ENCODE measurements at regions not wholly inside any gene's neighbourhood (a gene's known extent, or its start where the extent isn't known, plus 50 kb on each side); places are given as distances from the start of the nearest gene placed in this dataset.
"Not testable (repeated sequence)": the region's sequence is repeated elsewhere in the genome, so short reads cannot be mapped to it uniquely, and the experiment has no call there.

DNA sequence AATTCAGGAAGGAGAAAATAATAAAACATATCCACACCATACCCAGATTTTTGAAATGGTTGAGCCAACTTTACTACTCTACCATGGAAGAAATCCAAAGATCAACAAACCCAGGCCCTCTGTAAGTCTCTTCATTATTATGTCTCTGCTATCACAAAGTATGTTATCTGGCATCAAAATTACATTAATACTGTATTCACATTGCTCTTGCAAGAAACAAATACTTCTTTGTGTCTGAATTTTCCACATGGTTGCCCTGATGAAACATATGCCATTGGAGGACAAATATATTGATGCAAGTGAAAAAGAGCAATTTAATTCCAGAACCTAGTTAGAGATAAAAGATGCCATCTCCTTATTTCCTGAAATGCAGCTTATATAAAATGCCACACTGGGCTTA, 204.0 kb downstream of the FZD1 start:
- DNase-seq = no peak

DNA sequence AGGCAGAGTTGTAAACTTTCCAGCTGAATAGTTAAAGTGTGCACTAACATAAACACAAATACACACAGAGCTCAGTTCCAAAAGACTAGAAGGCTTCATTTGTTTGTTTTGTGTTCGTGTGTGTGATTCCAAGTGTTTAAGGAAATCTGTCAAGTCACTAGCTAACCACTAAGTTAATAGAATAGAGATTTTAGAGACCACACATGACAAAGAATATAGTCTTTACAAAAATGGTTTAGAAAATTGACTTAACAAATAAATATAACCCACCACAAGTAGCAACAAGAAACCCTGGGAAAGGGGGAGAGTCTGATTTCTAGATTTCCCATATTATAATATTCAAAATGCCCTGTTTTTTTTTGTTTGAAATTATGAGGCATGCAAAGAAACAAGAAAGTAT, 209.4 kb downstream of the FZD1 start:
- DNase-seq = no peak

- DNase-seq = no peak
These were observed 209.8 kb downstream of the FZD1 start for GRCh38 chr7:91474074-91474473.

DNA sequence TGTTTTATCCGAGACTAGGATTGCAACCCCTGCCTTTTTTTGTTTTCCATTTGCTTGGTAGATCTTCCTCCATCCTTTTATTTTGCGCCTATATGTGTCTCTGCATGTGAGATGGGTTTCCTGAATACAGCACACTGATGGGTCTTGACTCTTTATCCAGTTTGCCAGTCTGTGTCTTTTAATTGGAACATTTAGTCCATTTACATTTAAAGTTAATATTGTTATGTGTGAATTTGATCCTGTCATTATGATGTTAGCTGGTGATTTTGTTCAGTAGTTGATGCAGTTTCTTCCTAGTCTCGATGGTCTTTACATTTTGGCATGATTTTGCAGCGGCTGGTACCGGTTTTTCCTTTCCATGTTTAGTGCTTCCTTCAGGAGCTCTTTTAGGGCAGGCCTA, 216.2 kb downstream of the FZD1 start:
- not testable (repeated sequence) for DNase-seq

- no peak for DNase-seq
These were observed 227.6 kb downstream of the FZD1 start for GRCh38 chr7:91491868-91492267.

GRCh38 chr7:91492317-91492716, 228.1 kb downstream of the FZD1 start:
- no peak for DNase-seq

DNA sequence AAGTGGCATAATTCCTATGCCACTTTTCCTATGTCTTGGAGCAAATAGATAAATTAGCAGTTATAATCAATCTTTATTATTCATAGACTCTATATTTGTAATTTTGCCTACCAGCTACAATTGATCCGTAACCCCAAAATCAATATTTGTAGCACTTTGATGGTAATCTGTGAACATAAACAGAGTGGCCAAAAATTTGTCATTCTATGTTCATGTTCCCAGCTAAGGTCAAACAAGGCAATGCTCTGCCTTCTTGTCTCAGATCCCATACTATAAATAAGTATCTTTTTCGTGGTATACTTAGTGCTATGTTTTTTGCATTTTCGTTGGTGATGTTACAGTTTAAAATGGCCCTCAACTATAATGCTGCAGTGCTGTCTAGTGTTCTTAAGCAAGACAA, 228.5 kb downstream of the FZD1 start:
- DNase-seq = no peak

- DNase-seq = no peak
These were observed 230.2 kb downstream of the FZD1 start for GRCh38 chr7:91494450-91494849.

- no peak for DNase-seq
These were observed 232.1 kb downstream of the FZD1 start for GRCh38 chr7:91496251-91496820.

DNA sequence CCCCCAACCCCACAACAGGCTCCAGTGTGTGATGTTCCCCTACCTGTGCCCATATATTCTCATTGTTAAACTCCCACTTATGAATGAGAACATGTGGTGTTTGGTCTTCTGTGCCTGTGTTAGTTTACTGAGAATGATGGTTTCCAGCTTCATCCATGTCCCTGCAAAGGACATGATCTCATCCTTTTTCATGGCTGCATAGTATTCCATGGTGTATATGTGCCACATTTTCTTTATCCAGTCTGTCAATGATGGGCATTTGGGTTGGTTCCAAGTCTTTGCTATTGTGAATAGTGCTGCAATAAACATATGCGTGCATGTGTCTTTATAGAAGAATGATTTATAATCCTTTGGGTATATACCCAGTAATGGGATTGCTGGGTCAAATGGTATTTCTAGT, 233.0 kb downstream of the FZD1 start:
- DNase-seq = not testable (repeated sequence)

GRCh38 chr7:91503934-91504555, 239.8 kb downstream of the FZD1 start:
- DNase-seq = no peak

- DNase-seq = no peak
These were observed 240.7 kb downstream of the FZD1 start for GRCh38 chr7:91504919-91505318.

- not testable (repeated sequence) for DNase-seq
These were observed 242.7 kb downstream of the FZD1 start for GRCh38 chr7:91506966-91507365.

DNA sequence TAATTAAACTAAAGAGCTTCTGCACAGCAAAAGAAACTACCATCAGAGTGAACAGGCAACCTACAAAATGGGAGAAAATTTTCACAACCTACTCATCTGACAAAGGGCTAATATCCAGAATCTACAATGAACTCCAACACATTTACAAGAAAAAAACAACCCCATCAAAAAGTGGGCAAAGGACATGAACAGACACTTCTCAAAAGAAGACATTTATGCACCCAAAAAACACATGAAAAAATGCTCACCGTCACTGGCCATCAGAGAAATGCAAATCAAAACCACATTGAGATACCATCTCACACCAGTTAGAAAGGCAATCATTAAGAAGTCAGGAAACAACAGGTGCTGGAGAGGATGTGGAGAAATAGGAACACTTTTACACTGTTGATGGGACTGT, 247.6 kb downstream of the FZD1 start:
- not testable (repeated sequence) for DNase-seq

DNA sequence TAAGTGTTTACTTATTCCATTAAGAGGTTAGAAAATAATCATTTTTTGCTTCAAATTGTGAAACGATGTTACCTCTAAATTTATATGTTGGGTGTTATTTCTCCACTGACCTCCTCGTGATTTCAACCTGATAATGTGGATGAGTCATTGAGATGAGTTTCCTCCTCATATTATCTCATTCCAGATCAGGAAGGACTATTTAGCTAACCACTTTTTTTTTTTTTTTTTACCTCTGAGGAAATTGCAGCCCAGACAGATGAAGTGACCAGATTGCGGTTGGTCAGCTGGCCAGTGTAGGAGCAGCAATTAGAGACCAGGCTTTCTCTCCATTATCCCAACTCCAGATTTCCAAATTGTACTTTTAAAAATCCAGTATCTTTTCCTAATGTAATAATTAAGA, 248.7 kb downstream of the FZD1 start:
- DNase-seq = no peak

- DNase-seq = no peak
These were observed 250.4 kb downstream of the FZD1 start for GRCh38 chr7:91514591-91514990.

- DNase-seq = no peak
These were observed 251.7 kb downstream of the FZD1 start for GRCh38 chr7:91515961-91516360.

DNA sequence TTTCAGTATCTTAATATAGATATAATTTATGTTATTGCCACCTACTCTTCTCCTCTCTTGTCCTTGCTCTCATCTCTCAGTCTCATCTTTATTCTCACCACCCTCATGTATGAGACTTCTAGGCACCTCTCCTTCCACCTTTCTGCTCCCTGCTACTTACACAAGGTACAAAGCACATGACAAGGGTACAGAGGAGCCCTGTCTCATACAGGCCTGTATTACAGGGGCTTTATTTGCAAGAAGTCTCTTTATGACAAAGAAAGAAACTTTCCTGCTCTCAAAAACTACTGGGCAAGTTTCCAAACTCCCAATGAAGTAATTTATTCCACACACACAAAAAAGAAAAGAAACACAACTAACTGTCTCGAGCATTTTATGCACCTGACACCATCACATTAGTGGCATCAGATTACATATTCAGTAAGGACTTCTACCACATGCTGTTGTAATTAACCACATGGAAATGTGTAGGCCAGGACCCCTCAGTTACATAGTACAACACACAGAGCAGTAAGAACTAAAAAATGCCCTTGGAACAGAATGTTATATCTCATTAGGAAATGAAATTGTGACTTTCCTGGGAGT, 253.1 kb downstream of the FZD1 start:
- DNase-seq = no peak

GRCh38 chr7:91518058-91518457, 253.8 kb downstream of the FZD1 start:
- no peak for DNase-seq

GRCh38 chr7:91519241-91520158, 255.3 kb downstream of the FZD1 start:
- no peak for DNase-seq

DNA sequence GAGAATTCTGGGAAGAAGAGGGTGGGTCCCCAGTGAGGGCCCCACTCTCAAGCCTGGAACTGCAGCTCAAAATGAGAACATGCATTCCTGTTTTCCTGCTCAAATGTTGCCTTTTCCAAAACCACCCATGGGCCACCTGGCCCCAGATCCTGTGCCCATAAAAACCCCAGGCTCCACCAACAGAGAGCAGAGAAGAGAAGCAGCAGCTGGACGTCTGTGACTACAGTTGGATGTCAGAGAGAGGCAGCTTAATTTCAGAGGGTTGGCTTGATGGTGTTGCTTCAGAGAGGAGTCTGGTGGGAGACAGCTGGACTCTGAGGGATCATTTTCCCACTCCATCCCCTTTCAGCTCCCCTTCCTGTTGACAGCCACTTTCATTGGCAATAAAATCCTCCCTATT, 256.4 kb downstream of the FZD1 start:
- DNase-seq = no peak

- DNase-seq = no peak
These were observed 262.2 kb downstream of the FZD1 start for GRCh38 chr7:91526404-91526803.

DNA sequence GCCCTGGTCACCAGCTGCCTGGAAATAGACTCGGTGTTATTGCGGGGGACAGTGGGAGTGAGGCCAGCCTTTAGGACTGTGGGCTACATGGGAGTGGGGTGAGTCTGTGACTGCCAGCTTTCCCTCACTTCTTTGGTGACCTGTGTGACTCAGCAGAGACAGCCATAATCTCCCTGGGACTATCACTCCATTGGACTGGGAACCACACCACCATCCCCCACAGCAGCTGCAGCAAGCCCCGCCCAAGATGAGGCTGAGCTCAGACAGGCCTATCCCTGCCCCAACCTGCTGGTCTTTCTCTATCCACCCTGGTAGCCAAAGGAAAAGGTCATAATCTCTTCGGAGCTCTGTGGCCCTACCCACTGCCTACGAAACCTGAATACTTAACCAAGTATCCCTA, 263.2 kb downstream of the FZD1 start:
- DNase-seq = no peak

GRCh38 chr7:91533996-91534395, 269.8 kb downstream of the FZD1 start:
- no peak for DNase-seq
